ENCODE measurements at regions not wholly inside any gene's neighbourhood (a gene's known extent, or its start where the extent isn't known, plus 50 kb on each side); places are given as distances from the start of the nearest gene placed in this dataset.
"Not testable (repeated sequence)": the region's sequence is repeated elsewhere in the genome, so short reads cannot be mapped to it uniquely, and the experiment has no call there.

- in situ Hi-C loops (cut with HindIII; ENCODE audit: low sequenced_read_pairs) = no loop called here
Measured at GRCh38 chr7:11988186-11988585, 156.2 kb upstream of the THSD7A start.

- in situ Hi-C loops (cut with HindIII; ENCODE audit: low sequenced_read_pairs) = no loop called here
Measured at GRCh38 chr7:12002428-12002827, 170.4 kb upstream of the THSD7A start.

- in situ Hi-C loops (cut with HindIII; ENCODE audit: low sequenced_read_pairs) = no loop called here
Measured at GRCh38 chr7:12004581-12004980, 172.6 kb upstream of the THSD7A start.

- in situ Hi-C loops (cut with HindIII; ENCODE audit: low sequenced_read_pairs) = no loop called here
Measured at GRCh38 chr7:12007576-12007975, 175.6 kb upstream of the THSD7A start.

GRCh38 chr7:12013983-12014382 is 182.0 kb upstream of the THSD7A start:
- in situ Hi-C loops (cut with HindIII; ENCODE audit: low sequenced_read_pairs) = no loop called here

DNA sequence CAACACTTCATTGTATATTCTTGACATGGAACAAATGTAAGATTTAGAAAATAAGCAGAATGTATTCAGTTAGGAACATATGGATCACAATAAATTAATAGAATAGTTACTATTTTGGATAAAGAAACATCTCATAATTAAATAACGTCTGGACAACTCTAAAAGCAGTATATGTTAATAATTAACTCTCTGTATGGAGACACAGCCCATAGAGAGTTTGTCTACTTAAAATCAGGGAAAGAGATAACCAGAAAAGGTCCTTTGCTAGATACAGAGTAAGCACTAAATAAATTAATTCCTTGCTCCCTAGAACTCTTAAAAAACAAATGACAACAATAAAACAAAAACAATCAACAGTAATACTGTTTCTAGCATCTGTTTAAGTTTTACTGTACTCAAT is 184.4 kb upstream of the THSD7A start:
- in situ Hi-C loops (cut with HindIII; ENCODE audit: low sequenced_read_pairs) = no loop called here

DNA sequence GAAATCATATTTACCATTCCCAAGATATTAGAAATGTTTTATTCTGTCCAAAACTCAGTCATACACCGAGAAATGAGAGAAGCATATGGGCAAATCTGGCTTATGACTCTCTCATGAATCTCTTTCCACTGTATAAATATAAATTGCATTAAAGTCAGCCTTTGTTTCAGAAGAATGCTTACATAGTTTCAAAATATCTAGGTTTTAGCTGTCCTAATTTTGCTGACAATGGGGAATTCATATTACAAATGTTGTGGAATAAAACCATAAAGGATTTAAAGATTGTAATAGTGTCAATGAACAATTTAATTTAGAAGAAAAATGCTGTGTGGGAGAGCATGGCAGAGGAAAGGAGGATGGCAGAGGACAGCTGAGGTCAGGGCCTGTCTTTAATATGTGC is 185.0 kb upstream of the THSD7A start:
- in situ Hi-C loops (cut with HindIII; ENCODE audit: low sequenced_read_pairs) = no loop called here

DNA sequence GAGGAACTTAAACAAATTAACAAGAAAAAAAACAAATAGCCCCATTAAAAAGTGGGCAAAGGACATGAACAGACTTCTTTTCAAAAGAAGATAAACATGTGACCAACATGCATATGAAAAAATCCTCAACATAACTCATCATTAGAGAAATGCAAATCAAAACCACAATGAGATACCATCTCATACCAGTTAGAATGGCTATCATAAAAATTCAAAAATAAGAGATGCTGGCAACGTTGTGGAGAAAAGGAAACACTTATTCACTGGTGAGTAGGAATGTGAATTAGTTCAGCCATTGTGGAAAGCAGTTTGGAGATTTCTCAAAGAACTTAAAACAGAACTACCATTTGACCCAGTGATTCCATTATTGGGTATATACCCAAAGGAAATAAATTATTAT is 189.1 kb upstream of the TMEM106B start:
- in situ Hi-C loops (cut with HindIII; ENCODE audit: low sequenced_read_pairs) = not testable (repeated sequence)

- in situ Hi-C loops (cut with HindIII; ENCODE audit: low sequenced_read_pairs) = no loop called here
Measured at GRCh38 chr7:12025246-12025645, 185.8 kb upstream of the TMEM106B start.

DNA sequence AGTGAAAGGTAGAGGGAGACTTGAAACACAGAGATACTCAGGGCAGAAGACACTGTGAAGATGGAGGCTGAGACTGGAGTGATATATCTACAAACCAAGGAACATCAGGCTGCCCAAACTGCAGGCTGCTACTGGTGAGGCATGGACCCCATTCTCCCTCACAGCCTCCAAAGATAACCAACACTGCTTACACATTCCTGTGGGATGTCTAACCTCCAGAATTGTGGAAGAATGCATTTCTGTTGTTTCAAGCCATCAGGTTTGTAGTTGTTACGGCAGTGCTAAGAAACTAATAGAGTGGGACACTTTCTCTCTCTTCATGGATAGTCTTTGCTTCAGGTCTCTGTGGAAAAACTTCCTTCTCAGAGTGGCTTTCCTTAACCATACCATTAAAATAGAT is 182.6 kb upstream of the TMEM106B start:
- in situ Hi-C loops (cut with HindIII; ENCODE audit: low sequenced_read_pairs) = no loop called here

DNA sequence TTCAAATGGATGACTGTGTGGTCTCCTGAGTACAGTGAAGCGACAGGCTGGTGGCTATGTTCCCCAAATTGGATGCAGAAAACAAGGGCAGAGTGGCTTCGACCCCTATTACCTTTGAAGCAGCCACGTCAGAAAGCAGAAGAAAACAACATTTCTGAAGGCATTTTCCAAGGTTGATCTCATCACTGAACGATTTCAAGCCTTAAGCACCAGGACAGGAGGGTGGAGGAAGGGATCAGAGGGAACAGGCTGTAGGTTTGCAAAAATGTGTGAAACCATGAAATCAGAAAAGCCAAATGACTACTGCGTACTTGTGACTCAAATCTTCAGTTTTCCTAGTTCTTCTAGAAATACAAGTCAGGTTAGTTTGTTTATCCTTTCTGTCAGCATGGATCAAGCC is 181.0 kb upstream of the TMEM106B start:
- in situ Hi-C loops (cut with HindIII; ENCODE audit: low sequenced_read_pairs) = no loop called here

GRCh38 chr7:12031186-12031585 is 179.9 kb upstream of the TMEM106B start:
- in situ Hi-C loops (cut with HindIII; ENCODE audit: low sequenced_read_pairs) = no loop called here

DNA sequence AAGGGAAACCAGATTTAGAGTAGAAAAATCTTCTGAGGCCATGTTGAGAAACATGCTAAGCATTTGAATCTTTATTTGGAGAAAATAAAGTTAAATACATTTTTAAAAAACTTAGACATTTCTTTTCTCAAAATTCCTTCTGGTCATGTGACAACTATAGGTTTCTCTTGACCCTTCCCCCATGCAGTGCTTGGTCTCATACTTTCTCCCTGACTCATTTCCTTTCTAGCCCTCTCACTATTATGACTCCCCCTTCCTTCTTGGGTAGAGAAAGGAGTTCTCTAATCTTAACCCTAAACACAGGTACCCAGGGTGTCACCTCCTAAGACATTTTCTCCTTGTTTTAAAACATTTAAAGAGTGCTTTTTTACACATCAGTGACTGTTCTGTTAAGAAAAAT is 179.5 kb upstream of the TMEM106B start:
- in situ Hi-C loops (cut with HindIII; ENCODE audit: low sequenced_read_pairs) = no loop called here

GRCh38 chr7:12032146-12032545 is 178.9 kb upstream of the TMEM106B start:
- in situ Hi-C loops (cut with HindIII; ENCODE audit: low sequenced_read_pairs) = no loop called here

- in situ Hi-C loops (cut with HindIII; ENCODE audit: low sequenced_read_pairs) = not testable (repeated sequence)
Measured at GRCh38 chr7:12043457-12043856, 167.6 kb upstream of the TMEM106B start.

GRCh38 chr7:12052211-12052610 is 158.9 kb upstream of the TMEM106B start:
- in situ Hi-C loops (cut with HindIII; ENCODE audit: low sequenced_read_pairs) = no loop called here

DNA sequence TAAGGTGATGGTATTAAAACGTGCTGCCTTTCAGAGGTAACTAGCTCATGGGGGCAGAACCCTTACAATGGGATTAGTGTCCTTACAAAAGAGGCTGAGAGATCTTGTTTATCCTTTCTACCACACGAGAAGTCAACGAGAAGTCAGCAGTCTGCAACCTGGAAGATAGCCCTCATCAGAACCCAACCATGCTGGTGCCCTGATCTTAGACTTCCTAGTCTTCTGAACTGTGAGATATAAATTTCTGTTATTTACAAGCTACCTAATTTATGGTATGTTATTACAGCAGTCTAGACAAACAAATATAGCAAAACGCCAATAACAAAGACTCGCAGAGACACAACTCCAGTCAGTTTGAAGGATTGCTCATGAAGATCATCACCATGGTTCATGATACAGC is 157.5 kb upstream of the TMEM106B start:
- in situ Hi-C loops (cut with HindIII; ENCODE audit: low sequenced_read_pairs) = no loop called here

- in situ Hi-C loops (cut with HindIII; ENCODE audit: low sequenced_read_pairs) = no loop called here
Measured at GRCh38 chr7:12054830-12055229, 156.3 kb upstream of the TMEM106B start.

GRCh38 chr7:12056381-12056780 is 154.7 kb upstream of the TMEM106B start:
- in situ Hi-C loops (cut with HindIII; ENCODE audit: low sequenced_read_pairs) = no loop called here

DNA sequence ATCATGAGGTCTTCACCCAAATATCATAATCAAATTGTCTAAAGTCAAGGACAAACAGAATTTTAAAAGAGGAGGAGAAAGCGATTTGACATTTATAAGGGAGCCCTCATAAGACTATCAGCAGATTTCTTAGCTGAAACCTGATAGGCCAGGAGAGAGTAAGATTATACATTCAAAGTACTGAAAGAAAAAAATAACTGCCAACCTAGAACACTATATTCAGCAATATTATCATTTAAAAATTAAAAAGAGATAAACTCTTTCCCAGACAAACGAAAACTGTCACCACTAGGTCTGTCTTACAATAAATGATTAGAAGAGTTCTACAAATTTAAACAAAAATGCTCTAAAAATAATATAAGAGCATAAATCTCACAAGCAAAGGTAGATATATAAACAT is 154.1 kb upstream of the TMEM106B start:
- in situ Hi-C loops (cut with HindIII; ENCODE audit: low sequenced_read_pairs) = no loop called here

- in situ Hi-C loops (cut with HindIII; ENCODE audit: low sequenced_read_pairs) = no loop called here
Measured at GRCh38 chr7:12062062-12062461, 149.0 kb upstream of the TMEM106B start.

DNA sequence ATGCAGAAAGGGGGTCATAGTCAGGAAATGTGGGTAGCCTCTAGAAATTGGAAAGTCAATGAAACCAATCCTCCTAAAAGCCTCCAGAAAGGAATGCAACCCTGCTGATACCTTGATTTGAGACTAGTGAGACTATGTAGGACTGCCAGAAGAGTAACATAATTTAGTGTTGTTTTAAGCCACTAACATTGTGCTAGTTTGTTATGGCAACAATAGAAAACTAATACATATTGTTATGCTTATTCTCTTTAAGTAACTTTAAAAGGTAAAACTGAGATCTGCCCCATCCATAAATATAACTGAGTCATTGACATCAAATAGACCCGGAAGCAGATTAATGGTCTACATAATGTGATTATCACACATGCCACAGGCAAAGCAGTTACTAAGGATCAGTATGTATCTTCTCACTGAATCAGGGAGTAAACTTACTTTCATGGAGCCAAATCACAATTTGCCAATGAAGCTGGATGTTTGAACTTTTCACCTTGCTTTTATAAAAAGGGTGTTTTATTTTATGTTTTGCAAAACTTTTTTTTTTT is 146.4 kb upstream of the TMEM106B start:
- in situ Hi-C loops (cut with HindIII; ENCODE audit: low sequenced_read_pairs) = no loop called here

DNA sequence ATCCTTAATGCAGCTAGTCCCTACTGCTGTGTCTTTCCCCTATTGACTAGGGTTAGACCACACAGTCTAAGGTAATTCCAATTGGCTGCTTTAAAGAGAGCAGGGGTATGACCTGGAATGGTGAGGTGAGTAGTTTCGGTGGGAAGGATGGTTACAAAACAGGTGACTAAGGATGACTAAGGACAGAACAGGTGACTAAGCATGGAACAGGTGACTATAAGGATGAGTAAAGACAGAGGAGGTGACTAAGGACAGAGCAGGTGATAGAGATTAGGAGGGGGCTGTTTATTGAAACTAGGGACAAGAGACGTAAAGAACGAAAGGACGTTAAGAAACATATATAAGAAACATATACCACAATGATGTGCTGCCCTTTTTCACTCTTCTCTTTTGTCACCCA is 145.1 kb upstream of the TMEM106B start:
- in situ Hi-C loops (cut with HindIII; ENCODE audit: low sequenced_read_pairs) = no loop called here

GRCh38 chr7:12066521-12066920 is 144.6 kb upstream of the TMEM106B start:
- in situ Hi-C loops (cut with HindIII; ENCODE audit: low sequenced_read_pairs) = no loop called here

All from DLD1 (cell line).